Mesendoderm (in vitro differentiated cells): ENCODE measurements at regions not wholly inside any gene's neighbourhood (a gene's known extent, or its start where the extent isn't known, plus 50 kb on each side); places are given as distances from the start of the nearest gene placed in this dataset.

Experiments
- DNase-seq: peaks from one replicate; pipeline ENCODE4 v3.0.0; 2013
- H2AK5ac ChIP-seq: 2 replicates; pipeline ENCODE4 v1.6.1; 2013; ENCODE audit warnings: low read length, inconsistent platforms
- H2BK120ac ChIP-seq: 2 replicates; pipeline ENCODE4 v1.6.1; 2013; ENCODE audit warnings: low read depth, mild to moderate bottlenecking, low read length, moderate library complexity, mixed read lengths
- H2BK15ac ChIP-seq: replicated peaks from 2 replicates; pipeline ENCODE4 v1.6.1; 2013; ENCODE audit warnings: low read depth, mild to moderate bottlenecking, moderate library complexity
- H2BK5ac ChIP-seq: 2 replicates; pipeline ENCODE4 v1.6.1; 2013; ENCODE audit warnings: low read length, inconsistent platforms
- H3K18ac ChIP-seq: 2 replicates; pipeline ENCODE4 v1.6.1; 2013; ENCODE audit warnings: mild to moderate bottlenecking, low read length, mixed read lengths
- H3K23ac ChIP-seq: one replicate; pipeline ENCODE4 v1.6.1; 2013; ENCODE audit warnings: low read length
- H3K27ac ChIP-seq: 2 replicates; pipeline ENCODE4 v1.5.1; 2013; ENCODE audit warnings: low read depth, mild to moderate bottlenecking, inconsistent platforms, low read length, moderate library complexity
- H3K27me3 ChIP-seq: 2 replicates; pipeline ENCODE4 v1.6.1; 2013; ENCODE audit warnings: low read length, control low read depth, mild to moderate bottlenecking, inconsistent platforms; ENCODE audit not compliant: insufficient read depth, poor library complexity
- H3K36me3 ChIP-seq: 2 replicates; pipeline ENCODE4 v1.6.1; 2013; ENCODE audit warnings: low read length, inconsistent platforms; ENCODE audit not compliant: control insufficient read depth, insufficient read depth
- H3K4ac ChIP-seq: one replicate; pipeline ENCODE4 v1.6.1; 2013; ENCODE audit warnings: low read depth, mild to moderate bottlenecking, low read length, moderate library complexity
- H3K4me1 ChIP-seq: 2 replicates; pipeline ENCODE4 v1.6.1; 2013; ENCODE audit warnings: low read depth, low read length, inconsistent platforms; ENCODE audit not compliant: control insufficient read depth
- H3K4me2 ChIP-seq: 2 replicates; pipeline ENCODE4 v1.6.1; 2013; ENCODE audit warnings: low read length
- H3K4me3 ChIP-seq: 2 replicates; pipeline ENCODE4 v1.5.1; 2013; ENCODE audit warnings: mild to moderate bottlenecking, low read length
- H3K56ac ChIP-seq: one replicate; pipeline ENCODE4 v1.6.1; 2013; ENCODE audit warnings: low read length
- H3K79me1 ChIP-seq: 2 replicates; pipeline ENCODE4 v1.6.1; 2013; ENCODE audit warnings: low read length, inconsistent platforms
- H3K79me2 ChIP-seq: 2 replicates; pipeline ENCODE4 v1.6.1; 2013; ENCODE audit warnings: mild to moderate bottlenecking, low read length; ENCODE audit not compliant: control insufficient read depth, insufficient read depth
- H3K9ac ChIP-seq: 2 replicates; pipeline ENCODE4 v1.6.1; 2013; ENCODE audit warnings: low read length, inconsistent platforms
- H4K5ac ChIP-seq: one replicate; pipeline ENCODE4 v1.6.1; 2013; ENCODE audit warnings: low read length
- H4K8ac ChIP-seq: one replicate; pipeline ENCODE4 v1.6.1; 2013; ENCODE audit warnings: low read depth, mild to moderate bottlenecking, control low read depth, low read length, moderate library complexity
- WGBS: extraction: QIAGEN DNeasy Blood & Tissue Kit; methylation state at CpG from one replicate; pipeline ENCODE4 v1.1.7; 2013; ENCODE audit warnings: low lambda C conversion rate, missing lambda C conversion rate; ENCODE audit not compliant: insufficient coverage; ENCODE audit errors: extremely low coverage; 5-methylcytosine and 5-hydroxymethylcytosine counted together

- WGBS = no CpG with 5 or more reads among the region's 3 CpGs
- Histone ChIP-seq H3K18ac (no peak overlapping the region), H2AK5ac (no peak overlapping the region), H3K4ac (no peak overlapping the region), H3K4me3 (no peak overlapping the region), H2BK120ac (no peak overlapping the region), H3K9ac (no peak overlapping the region), H3K79me1 (no peaks in the 10 kb centered on the region), H3K4me2 (no peak overlapping the region), H3K4me1 (no peaks in the 10 kb centered on the region), H3K56ac (no peak overlapping the region), H4K8ac (no peak overlapping the region), H3K36me3 (no peaks in the 10 kb centered on the region), H2BK5ac (no peak overlapping the region), H3K27ac (no peak overlapping the region), H3K23ac (no peak overlapping the region), H2BK15ac (no peak overlapping the region), H4K5ac (no peak overlapping the region), H3K79me2 (no peaks in the 10 kb centered on the region), H3K27me3 (no peaks in the 10 kb centered on the region)
- DNase-seq = no peak
Observed at GRCh38 chr18:28684746-28685355, 507.9 kb upstream of the CDH2 start.

DNA sequence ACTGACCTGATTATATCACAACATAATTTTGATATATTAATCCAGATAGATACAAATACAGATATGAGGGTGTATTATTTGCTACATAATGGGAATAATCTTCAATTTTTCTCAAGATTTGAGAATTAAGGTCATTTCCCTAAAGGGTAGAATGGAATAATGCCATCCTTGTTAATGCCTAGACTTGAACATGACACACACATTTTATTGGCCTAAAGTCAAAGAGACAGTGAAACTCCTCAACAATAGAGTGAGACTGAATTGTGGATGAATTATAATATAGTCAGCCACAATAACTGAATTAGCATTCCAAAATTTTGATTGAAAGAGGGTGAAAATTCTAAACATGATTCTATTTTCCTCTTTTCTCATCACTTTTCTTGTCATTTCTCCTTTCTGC, 506.0 kb upstream of the CDH2 start:
- H2BK120ac ChIP-seq = no peak overlapping the region
- H2BK5ac ChIP-seq = no peak overlapping the region

DNA sequence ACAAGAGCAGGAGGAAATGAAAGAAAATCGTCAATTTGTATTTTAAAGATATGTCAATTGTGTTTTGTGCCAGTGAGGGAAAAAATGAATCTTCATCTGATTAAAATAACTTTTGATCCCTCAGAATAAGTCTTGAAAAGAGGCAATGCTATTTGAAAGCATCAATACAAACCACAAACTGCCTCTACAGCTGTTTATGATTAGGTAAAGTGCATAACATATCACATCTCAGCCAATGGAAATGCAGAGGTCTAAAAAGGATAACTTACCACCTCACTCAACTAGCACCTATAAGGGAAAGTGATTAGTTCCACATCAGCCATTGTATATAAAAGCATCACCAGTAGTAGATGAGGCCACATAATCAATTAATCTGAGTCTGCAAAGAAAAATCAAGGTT, 492.2 kb upstream of the CDH2 start:
- H2BK5ac ChIP-seq = no peak overlapping the region
- H3K4ac ChIP-seq = no peak overlapping the region
- H3K79me2 ChIP-seq = no peaks in the 10 kb centered on the region
- no peaks in the 10 kb centered on the region for H3K27me3 ChIP-seq
- H3K18ac ChIP-seq = no peak overlapping the region
- H3K79me1 ChIP-seq = no peaks in the 10 kb centered on the region
- no peak overlapping the region for H4K5ac ChIP-seq
- no peak overlapping the region for H3K23ac ChIP-seq
- H4K8ac ChIP-seq = no peak overlapping the region
- H3K36me3 ChIP-seq = no peaks in the 10 kb centered on the region
- H3K9ac ChIP-seq = no peak overlapping the region
- WGBS = no CpG with 5 or more reads among the region's 1 CpG
- H2BK15ac ChIP-seq = no peak overlapping the region
- no peak for DNase-seq
- no peak overlapping the region for H2BK120ac ChIP-seq
- no peak overlapping the region for H3K4me2 ChIP-seq
- H2AK5ac ChIP-seq = no peak overlapping the region
- no peak overlapping the region for H3K4me3 ChIP-seq
- H3K56ac ChIP-seq = no peak overlapping the region
- H3K27ac ChIP-seq = no peak overlapping the region
- H3K4me1 ChIP-seq = no peaks in the 10 kb centered on the region

More for the DNA sequence above, 506.0 kb upstream of the CDH2 start:
- Histone ChIP-seq H3K23ac (no peak overlapping the region), H4K8ac (no peak overlapping the region), H3K27ac (no peak overlapping the region), H3K79me2 (no peaks in the 10 kb centered on the region), H3K4me2 (no peak overlapping the region), H3K18ac (no peak overlapping the region), H3K79me1 (no peaks in the 10 kb centered on the region), H3K9ac (no peak overlapping the region), H2AK5ac (no peak overlapping the region), H3K36me3 (no peaks in the 10 kb centered on the region), H3K56ac (no peak overlapping the region), H3K27me3 (no peaks in the 10 kb centered on the region), H2BK15ac (no peak overlapping the region), H3K4ac (no peak overlapping the region), H3K4me1 (no peaks in the 10 kb centered on the region), H4K5ac (no peak overlapping the region), H3K4me3 (no peak overlapping the region)
- DNase-seq = no peak

DNA sequence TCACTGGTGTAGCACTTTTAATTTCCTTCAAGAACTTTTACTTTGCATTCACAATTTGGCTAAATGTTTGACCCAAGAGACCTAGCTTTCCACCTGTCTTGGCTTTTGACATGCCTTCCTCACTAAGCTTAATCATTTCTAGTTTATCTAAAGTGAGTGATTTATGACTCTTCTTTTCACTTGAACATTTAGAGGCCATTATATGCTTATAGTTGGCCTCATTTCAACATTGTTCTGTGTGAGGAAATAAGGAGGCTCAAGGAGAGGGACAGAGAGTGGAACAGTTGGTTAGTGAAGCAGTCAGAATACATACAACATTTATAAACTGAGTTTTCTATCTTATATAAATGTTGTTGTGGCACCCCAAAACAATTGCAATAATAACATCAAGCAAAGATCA, 489.3 kb upstream of the CDH2 start:
- Histone ChIP-seq H3K4me3 (no peak overlapping the region), H2BK5ac (no peak overlapping the region), H4K8ac (no peak overlapping the region), H3K4ac (no peak overlapping the region), H3K9ac (no peak overlapping the region), H3K27ac (no peak overlapping the region), H3K36me3 (no peaks in the 10 kb centered on the region), H3K18ac (no peak overlapping the region), H3K79me1 (no peaks in the 10 kb centered on the region), H4K5ac (no peak overlapping the region), H2BK15ac (no peak overlapping the region), H2AK5ac (no peak overlapping the region), H3K79me2 (no peaks in the 10 kb centered on the region), H3K27me3 (no peaks in the 10 kb centered on the region), H3K56ac (no peak overlapping the region), H3K4me1 (no peaks in the 10 kb centered on the region), H3K23ac (no peak overlapping the region), H2BK120ac (no peak overlapping the region), H3K4me2 (no peak overlapping the region)
- no peak for DNase-seq

GRCh38 chr18:28657961-28658360, 481.0 kb upstream of the CDH2 start:
- no peak overlapping the region for H3K4ac ChIP-seq
- H2BK15ac ChIP-seq = no peak overlapping the region
- no peak overlapping the region for H2AK5ac ChIP-seq
- no peak overlapping the region for H4K8ac ChIP-seq
- no peak overlapping the region for H2BK5ac ChIP-seq
- no peak for DNase-seq
- no peak overlapping the region for H3K23ac ChIP-seq
- H3K79me2 ChIP-seq = no peaks in the 10 kb centered on the region
- H3K9ac ChIP-seq = no peak overlapping the region
- H3K4me1 ChIP-seq = no peaks in the 10 kb centered on the region
- no peaks in the 10 kb centered on the region for H3K36me3 ChIP-seq
- H3K79me1 ChIP-seq = no peaks in the 10 kb centered on the region
- no peak overlapping the region for H3K4me2 ChIP-seq
- no peak overlapping the region for H3K56ac ChIP-seq
- no peak overlapping the region for H4K5ac ChIP-seq
- no peaks in the 10 kb centered on the region for H3K27me3 ChIP-seq
- no peak overlapping the region for H2BK120ac ChIP-seq
- H3K27ac ChIP-seq = no peak overlapping the region
- no CpG with 5 or more reads among the region's 1 CpG for WGBS
- no peak overlapping the region for H3K4me3 ChIP-seq
- no peak overlapping the region for H3K18ac ChIP-seq

- Histone ChIP-seq H4K8ac (no peak overlapping the region), H2BK5ac (no peak overlapping the region), H2BK120ac (no peak overlapping the region), H3K4me2 (no peak overlapping the region), H2AK5ac (no peak overlapping the region), H2BK15ac (no peak overlapping the region), H3K9ac (no peak overlapping the region), H4K5ac (no peak overlapping the region), H3K4ac (no peak overlapping the region), H3K79me2 (no peaks in the 10 kb centered on the region), H3K79me1 (no peaks in the 10 kb centered on the region), H3K27me3 (no peaks in the 10 kb centered on the region), H3K27ac (no peak overlapping the region), H3K23ac (no peak overlapping the region), H3K36me3 (no peaks in the 10 kb centered on the region), H3K56ac (no peak overlapping the region), H3K4me1 (no peaks in the 10 kb centered on the region), H3K4me3 (no peak overlapping the region), H3K18ac (no peak overlapping the region)
- WGBS = no CpG with 5 or more reads among the region's 3 CpGs
- DNase-seq = no peak
Observed at GRCh38 chr18:28652654-28653053, 475.7 kb upstream of the CDH2 start.
